ENCODE measurements at regions not wholly inside any gene's neighbourhood (a gene's known extent, or its start where the extent isn't known, plus 50 kb on each side); places are given as distances from the start of the nearest gene placed in this dataset.

- TF ChIP-seq, protein P1, sequence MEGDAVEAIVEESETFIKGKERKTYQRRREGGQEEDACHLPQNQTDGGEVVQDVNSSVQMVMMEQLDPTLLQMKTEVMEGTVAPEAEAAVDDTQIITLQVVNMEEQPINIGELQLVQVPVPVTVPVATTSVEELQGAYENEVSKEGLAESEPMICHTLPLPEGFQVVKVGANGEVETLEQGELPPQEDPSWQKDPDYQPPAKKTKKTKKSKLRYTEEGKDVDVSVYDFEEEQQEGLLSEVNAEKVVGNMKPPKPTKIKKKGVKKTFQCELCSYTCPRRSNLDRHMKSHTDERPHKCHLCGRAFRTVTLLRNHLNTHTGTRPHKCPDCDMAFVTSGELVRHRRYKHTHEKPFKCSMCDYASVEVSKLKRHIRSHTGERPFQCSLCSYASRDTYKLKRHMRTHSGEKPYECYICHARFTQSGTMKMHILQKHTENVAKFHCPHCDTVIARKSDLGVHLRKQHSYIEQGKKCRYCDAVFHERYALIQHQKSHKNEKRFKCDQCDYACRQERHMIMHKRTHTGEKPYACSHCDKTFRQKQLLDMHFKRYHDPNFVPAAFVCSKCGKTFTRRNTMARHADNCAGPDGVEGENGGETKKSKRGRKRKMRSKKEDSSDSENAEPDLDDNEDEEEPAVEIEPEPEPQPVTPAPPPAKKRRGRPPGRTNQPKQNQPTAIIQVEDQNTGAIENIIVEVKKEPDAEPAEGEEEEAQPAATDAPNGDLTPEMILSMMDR (IDR thresholded peaks at IDR 0.05): no peak
- TF ChIP-seq ELF1 (IDR thresholded peaks at IDR 0.05) (no peak), EP300 (IDR thresholded peaks at IDR 0.05; ENCODE audit: borderline replicate concordance in 1 of 2, low read depth in 1 of 2, low read length in 1 of 2) (no peak), RAD21 (IDR thresholded peaks at IDR 0.05; ENCODE audit: low read length) (no peak), POLR2AphosphoS5 (IDR thresholded peaks at IDR 0.05; ENCODE audit: low read depth, low read length) (no peak), EZH2phosphoT487 (IDR thresholded peaks at IDR 0.05; ENCODE audit: borderline replicate concordance, low read depth) (no peak), CHD2 (IDR thresholded peaks at IDR 0.05; ENCODE audit: low read length, partially characterized antibody) (no peak)
- TF ChIP-seq, protein P2, sequence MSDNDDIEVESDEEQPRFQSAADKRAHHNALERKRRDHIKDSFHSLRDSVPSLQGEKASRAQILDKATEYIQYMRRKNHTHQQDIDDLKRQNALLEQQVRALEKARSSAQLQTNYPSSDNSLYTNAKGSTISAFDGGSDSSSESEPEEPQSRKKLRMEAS (IDR thresholded peaks at IDR 0.05; ENCODE audit: low read depth): no peak
Measured at GRCh38 chr9:15103290-15103689, 193.1 kb upstream of the FREM1 start.

Measured in SK-N-SH (cell line).